ENCODE measurements at regions not wholly inside any gene's neighbourhood (a gene's known extent, or its start where the extent isn't known, plus 50 kb on each side); places are given as distances from the start of the nearest gene placed in this dataset.

DNA sequence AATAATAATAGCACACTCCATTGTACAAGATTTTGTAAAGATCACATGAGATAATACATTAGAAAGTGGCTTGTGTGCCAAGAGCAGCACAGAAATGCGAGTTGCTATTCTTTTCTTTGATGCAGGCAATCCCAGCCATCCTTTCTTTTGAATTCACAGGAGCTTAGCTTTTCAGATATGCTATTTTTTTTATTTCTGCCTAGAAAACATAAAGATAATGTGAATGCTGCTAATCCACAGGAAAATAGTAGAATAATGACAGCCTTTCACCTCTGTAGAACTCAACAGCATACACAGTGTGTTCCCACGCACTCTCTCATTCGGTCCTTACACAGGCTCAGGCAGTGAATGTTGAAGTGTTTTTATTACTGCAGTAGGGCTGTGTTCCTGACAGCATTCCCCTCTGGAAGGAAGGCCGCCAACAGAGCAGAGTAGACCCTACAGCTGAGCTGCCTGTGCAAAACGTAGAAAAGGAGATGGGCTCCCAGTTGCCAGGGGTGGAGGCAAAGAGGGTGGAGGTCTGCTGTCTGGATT lies 138.8 kb upstream of the TAPT1 start:
- no peak for DNase-seq (ENCODE audit: low spot score)

- DNase-seq (ENCODE audit: low spot score): no peak
Observed at GRCh38 chr4:16360694-16361262, 134.5 kb upstream of the TAPT1 start.

- no peak for DNase-seq (ENCODE audit: low spot score)
Observed at GRCh38 chr4:16353165-16353564, 126.9 kb upstream of the TAPT1 start.

- DNase-seq (ENCODE audit: low spot score): no peak
Observed at GRCh38 chr4:16351161-16351560, 124.9 kb upstream of the TAPT1 start.

DNA sequence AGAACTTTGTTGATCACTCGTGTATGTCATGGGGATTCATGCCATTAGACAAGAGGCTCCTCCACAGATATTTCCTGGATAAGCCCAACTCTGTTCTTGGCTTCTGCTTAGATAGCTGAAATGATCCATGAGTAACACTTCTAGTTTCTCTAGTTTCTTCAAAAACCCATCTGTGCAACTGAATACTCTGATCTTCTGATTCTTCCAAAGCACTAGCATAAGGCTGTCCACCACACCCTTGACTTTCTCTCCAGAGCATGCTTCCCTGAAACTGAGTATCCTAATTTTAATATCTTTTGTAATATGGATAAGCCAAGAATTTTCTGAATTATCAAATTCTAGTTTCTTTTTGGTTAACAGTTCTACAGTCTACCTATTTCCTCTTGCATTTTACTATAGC lies 118.6 kb upstream of the TAPT1 start:
- DNase-seq (ENCODE audit: low spot score): no peak

GRCh38 chr4:16337936-16338335 lies 111.7 kb upstream of the TAPT1 start:
- DNase-seq (ENCODE audit: low spot score): no peak

- DNase-seq (ENCODE audit: low spot score): no peak
Observed at GRCh38 chr4:16334601-16335000, 108.3 kb upstream of the TAPT1 start.

DNA sequence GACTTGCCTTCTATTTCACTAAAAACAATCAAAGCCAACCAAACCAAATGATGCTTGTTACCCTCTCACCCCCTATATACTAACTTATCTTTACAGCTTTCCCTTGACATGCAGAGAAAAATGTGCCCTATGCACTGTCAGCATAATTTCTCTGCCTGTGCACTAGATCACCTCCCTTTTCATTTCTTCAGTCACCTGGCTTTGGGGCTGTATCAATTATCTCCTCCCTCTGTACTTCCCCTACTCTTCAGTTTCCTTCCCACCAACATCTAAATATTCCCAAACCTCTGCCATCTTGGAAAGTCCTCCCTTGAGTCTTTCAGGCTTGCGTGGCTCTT lies 103.5 kb upstream of the TAPT1 start:
- DNase-seq (ENCODE audit: low spot score): no peak

- no peak for DNase-seq (ENCODE audit: low spot score)
Observed at GRCh38 chr4:16329125-16329796, 103.0 kb upstream of the TAPT1 start.

- DNase-seq (ENCODE audit: low spot score): no peak
Observed at GRCh38 chr4:16322183-16322582, 95.9 kb upstream of the TAPT1 start.

DNA sequence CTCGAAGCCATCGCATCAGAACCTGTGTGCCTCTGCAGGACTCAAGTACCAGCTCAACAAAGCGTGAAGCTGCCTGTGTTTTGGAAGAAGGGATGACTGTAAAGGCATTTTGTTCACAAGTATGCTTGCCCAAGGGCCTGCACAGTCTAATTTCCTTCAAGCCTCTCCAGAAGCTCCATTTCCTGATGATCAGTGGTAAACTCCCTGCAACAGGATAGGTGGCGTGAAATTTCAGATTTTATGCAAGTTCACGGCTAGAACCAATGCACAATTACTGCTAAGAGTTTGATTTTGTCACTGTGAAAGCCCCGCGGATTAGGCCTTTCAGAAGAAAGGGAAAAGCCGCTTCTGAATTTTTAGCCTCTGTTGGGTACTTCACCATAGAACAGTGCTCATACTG lies 89.2 kb upstream of the TAPT1 start:
- DNase-seq (ENCODE audit: low spot score): no peak

GRCh38 chr4:16310606-16311005 lies 84.3 kb upstream of the TAPT1 start:
- no peak for DNase-seq (ENCODE audit: low spot score)

GRCh38 chr4:16302648-16303047 lies 76.4 kb upstream of the TAPT1 start:
- DNase-seq (ENCODE audit: low spot score): no peak

DNA sequence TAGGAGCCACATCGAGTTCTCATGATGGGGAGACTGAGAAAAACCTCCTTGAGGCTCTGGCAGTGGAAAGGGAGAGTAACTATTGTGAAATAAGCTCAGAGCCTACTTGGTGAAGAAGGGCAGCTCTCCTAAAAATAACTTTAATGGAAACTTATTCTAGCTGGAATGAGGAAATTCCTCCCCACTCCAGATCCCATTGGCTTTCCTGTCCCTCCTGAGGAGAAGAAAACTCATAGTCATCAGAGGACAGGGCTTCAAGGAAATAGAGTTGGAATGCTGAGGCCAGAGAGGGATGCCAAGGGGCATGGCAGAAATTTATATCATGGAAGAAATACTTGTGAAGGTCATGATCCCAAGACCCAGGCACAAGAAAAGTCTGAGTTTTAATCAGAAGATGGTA lies 70.7 kb upstream of the TAPT1 start:
- no peak for DNase-seq (ENCODE audit: low spot score)

DNA sequence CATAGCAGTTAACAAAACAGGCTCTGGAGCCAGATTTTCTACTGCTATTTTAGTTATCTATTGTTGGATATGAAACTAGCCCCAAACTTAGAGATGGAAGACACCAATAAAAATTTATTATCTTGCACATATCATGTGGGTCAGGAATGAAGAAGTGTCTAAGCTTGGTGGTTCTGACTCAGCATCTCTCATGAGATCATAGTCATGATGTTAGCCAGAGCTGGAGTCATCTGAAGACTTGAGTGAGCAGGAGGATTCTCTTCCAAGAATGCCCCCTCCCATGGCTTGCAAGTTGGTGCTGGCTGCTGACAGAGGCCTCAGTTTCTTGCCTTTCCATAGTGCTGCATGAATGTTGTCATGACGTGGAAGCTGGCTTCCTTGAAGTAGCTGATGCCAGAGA lies 68.2 kb upstream of the TAPT1 start:
- no peak for DNase-seq (ENCODE audit: low spot score)

DNA sequence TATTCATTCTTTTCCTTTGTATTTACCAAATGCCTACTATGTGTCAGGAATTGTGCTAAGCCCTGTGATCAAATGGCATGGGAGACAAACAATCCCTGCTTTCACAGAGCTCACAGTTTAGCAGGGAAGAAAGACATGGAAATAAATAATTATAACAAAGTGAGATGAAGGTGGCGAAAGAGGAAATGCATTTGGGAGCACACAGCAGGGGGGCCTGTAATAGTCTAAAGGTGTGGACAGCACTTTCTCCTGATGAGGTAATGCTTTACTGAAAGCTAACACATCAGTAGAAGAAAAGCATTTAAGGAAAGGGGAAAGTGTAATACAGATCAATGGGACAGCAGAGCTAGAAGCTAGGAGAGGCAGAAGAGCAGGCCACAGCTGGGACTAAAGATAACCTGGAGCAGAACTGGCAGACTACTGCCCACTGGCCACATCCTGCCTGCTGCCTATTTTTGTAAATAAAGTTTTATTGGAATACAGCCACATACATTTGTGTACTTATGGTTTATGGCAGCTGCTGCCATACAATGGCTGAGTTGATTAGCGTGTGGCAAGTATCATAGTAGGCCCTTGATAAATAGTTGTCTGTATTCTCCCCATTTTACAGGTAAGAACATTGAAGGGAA lies 67.1 kb upstream of the TAPT1 start:
- no peak for DNase-seq (ENCODE audit: low spot score)

DNA sequence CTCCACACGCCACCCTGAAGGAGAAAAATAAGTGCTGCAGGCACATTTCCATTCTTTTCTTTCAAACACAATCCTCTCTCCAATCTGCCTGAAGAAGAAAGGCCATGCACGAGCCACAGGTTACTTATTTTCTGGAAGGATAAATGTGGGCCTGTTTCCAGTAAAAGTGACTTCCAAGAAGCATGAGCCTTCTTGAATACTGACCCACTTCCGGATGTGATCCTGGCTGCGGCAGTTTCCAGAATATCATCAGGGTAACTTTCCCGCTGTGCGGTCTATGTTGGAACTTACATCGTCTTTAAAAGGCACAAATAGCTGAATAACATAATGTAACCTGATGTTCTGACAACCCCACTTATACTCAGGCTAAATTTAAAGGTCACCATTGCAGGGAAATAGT lies 66.3 kb upstream of the TAPT1 start:
- no peak for DNase-seq (ENCODE audit: low spot score)

GRCh38 chr4:16290681-16291420 lies 64.6 kb upstream of the TAPT1 start:
- no peak for DNase-seq (ENCODE audit: low spot score)

GRCh38 chr4:16289897-16290554 lies 63.8 kb upstream of the TAPT1 start:
- peak; percentile 21 for DNase-seq (ENCODE audit: low spot score)

DNA sequence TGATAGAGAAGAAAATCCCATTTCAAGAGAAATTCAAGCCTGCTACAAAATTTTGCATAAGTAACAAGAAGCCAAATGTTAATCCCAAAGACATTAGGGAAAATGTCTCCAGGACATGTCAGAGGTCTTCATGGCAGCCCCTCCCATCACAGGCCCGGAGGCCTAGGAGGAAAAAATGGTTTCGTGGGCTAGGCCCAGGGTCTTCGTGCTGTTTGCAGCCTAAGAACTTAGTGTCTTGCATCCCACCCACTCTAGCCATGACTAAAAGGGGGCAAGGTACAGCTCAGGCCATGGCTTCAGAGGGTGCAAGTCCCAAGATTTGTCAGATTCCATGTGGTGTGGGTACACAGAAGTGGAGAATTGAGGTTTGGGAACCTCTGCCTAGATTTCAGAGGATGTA lies 57.8 kb upstream of the TAPT1 start:
- no peak for DNase-seq (ENCODE audit: low spot score)

DNA sequence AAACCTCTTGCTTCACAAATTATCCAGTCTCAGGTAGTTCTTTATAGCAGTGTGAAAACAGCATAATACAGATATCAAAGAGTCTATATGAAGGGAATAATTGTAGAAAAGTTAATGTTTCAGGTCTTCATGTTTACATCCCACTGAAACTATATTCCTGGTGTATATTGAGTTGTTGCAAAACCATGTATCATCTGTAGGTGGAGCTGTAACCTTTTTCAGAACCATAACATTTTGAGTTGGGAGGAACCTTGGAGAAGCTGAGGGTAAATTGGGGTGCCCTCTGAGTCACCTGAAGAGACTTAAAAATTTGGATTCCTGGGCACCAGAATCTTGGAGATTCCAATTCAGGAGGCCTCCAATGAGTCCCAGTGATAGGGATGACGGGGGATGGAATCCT lies 51.9 kb upstream of the TAPT1 start:
- DNase-seq (ENCODE audit: low spot score): no peak
